H54 (cell line): ENCODE measurements at regions not wholly inside any gene's neighbourhood (a gene's known extent, or its start where the extent isn't known, plus 50 kb on each side); places are given as distances from the start of the nearest gene placed in this dataset.
A peak's percentile ranks its signal among the peaks of the same experiment; 100 is the strongest.

Experiments
- DNase-seq: peaks from one replicate; pipeline ENCODE4 v3.0.0; 2011; ENCODE audit warnings: low spot score, mixed read lengths; ENCODE audit not compliant: insufficient read length
- FAIRE-seq: peaks from 3 replicates; lab custom pipeline; 2011; peaks lifted over from hg19 to GRCh38; lab: Jason Lieb, UNC
- POLR2A ChIP-seq: IDR thresholded peaks from 2 replicates; pipeline ENCODE4 v1.6.1; 2011; ENCODE audit warnings: low read depth, mild to moderate bottlenecking, low read length

DNA sequence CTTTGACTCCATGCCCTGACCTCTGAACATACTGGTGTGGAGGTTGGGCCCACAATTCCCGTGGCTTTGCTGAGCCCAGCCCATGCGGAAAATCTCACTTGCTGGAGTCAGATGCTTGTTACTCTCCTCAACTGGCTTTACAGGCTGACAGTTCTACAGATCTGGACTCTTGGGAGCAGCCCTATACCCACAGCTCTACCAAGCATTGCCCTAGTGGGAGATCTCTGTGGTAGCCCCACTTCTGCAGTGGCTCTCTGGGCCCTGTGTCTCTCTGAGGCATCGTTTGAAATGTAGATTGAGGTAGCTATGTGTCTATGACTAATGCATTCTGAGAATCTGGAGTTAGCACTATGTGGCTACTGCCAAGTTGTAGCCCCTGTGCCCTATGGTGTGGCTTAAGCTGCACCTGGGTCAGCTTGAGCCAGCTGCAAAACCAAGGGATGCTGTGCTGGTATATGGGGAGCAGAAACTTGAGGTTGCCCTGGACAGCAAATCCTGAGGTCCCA is 625.8 kb upstream of the ALCAM start:
- FAIRE-seq, result no peak
- no peak for TF ChIP-seq POLR2A

DNA sequence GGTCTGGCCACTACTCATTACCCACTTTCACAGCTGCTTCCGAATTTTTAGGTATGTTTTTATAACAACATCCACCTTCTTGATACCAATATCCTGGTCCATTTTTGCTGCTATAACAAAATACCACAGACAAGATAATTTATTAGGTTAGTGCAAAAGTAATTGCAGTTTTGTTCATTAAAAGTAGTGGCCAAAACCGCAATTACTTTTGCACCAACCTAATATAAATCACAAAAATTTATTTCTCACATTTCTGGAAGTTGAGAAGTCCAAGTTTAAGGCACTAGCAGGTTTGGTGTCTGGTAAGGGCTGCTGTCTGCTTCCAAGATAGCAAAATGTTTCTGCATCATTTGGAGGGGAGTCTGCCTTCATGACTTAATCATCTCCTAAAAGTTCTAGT is 624.7 kb upstream of the ALCAM start:
- DNase-seq (no peak), FAIRE-seq (no peak)
- no peak for TF ChIP-seq POLR2A

More for the DNA sequence above, 625.8 kb upstream of the ALCAM start:
- no peak for DNase-seq

DNA sequence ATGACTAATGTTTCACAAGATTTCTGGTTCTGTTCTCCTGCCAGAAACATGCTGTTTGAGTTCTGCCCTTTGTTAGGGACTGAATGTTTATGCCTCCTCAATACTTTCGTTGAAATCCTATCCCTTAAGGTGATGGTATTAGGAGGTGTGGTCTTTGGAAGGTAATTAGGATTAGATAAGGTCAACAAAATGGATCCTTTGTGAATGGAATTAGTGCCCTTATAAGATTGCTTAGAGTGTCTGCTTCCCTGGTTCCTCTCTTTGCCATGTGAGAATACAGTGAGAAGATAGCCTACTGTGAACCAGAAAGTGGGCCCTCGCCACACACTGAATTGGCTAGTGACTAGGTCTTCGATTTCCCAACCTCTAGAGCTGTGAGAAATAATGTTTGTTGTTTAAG is 621.4 kb upstream of the ALCAM start:
- no peak for FAIRE-seq
- no peak for DNase-seq
- TF ChIP-seq POLR2A, result no peak

DNA sequence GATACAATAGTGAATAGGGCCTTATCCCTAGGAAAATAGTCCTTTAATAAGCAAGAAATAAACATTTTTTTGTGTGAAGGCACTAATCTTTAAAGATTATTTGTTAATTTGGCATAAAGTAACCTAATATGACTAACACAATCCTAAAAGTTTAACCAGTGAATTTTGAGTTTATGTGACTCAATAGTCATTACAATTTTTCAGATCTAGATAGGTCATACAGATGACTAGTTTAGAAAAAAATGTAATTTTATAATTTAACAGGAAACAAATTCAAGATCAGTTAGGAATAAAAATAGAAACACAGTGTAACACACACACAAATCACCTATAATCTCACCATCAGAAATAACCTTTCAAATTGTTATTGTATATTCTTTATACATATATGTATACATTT is 620.7 kb upstream of the ALCAM start:
- TF ChIP-seq POLR2A, result no peak
- DNase-seq, result no peak
- no peak for FAIRE-seq

DNA sequence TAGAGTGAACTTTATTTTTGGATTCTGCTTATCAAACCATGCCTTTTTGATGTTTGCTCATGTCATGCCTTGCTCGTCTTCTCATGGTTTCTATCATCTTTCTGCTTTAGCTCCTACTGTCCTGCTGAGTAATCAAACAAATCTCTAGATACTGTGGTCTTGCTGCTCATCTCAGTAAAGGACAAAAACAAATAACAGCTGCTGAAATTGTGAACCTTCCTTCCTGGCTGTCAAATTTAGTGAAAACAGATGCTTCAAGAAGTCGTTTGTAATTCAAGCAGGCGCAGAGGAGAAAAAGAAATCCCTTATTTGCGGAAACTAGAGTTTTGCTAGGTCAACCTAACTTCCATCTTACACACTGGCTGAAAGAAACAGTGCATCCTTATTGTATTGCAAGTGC is 616.1 kb upstream of the ALCAM start:
- no peak for TF ChIP-seq POLR2A
- DNase-seq, result no peak
- FAIRE-seq, result no peak

DNA sequence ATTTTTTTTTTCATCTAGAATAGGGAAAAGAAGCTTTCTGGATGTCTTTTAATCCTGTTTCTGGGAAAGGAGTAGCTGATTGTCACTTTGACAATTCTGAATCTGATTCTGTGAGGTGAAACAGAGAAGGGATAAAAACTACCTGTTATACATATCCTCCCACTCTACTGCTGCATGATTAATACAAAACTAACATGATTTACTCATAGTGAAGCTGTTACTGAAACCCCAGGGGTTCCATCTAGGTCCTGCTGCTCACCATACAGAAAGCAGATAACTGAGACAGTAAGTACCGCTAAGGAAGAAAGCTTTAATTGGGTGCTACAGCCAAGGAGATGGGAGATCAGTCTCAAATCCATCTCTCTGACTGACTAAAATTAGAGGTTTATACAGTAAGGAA is 610.9 kb upstream of the ALCAM start:
- no peak for FAIRE-seq
- DNase-seq, result no peak
- TF ChIP-seq POLR2A, result no peak

DNA sequence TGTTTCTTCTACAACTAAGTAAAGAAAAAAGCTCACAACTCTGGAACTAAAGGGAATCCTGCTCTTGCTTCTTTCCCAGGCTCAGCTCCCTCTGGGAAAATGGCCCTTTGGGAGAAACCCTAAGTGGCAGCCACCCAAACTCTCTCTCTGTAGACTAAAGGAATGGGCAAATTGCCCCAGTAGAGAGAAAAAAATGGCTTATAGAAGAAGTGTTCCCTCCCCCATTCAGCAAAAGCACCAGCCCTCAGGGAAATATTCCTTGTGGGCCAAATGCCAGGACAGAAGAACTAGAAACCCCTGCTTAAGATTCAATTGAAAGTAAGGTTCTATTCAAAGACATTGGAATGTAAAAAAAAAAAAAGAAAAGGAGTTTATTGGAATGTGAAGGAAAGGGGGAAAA is 603.7 kb upstream of the ALCAM start:
- DNase-seq, result no peak
- no peak for TF ChIP-seq POLR2A
- no peak for FAIRE-seq

DNA sequence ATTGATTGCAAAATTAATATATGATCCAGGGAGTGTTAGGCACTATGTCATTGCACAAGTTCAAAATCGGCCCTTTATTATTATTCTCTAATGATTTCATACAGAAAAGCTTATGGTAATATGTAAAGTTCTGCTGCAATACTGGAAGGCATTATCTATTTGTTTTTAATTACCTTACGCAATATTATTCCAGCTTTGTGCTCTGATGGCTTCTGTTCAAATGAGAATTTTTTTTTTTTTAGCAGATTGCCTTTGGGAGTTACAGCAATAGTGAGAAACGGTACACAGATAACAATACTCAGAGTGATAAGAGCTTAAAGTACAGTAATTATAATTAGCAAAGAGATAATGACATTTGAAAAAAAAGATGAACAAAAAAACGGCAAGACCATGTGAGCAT is 602.2 kb upstream of the ALCAM start:
- no peak for DNase-seq
- TF ChIP-seq POLR2A, result no peak
- no peak for FAIRE-seq

DNA sequence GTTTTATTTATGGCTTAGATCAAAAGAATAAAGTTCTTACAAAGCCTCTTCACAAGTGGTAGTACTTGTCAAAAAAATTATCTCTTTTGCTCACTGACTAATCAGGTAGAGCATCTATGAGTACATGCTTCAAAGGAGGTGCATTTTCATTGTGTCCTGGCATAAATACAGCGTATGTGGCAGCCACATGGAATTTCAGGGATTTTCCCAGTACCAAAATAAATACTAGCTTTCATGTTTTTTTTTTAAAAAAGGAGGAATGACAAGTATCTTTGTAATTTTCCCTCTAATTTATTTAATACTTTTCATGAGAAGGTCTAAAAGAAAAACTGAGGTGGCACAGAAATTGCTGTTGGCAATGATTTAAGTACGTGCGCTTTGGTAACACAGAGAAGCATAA is 597.8 kb upstream of the ALCAM start:
- DNase-seq (no peak), FAIRE-seq (no peak)
- TF ChIP-seq POLR2A, result no peak

DNA sequence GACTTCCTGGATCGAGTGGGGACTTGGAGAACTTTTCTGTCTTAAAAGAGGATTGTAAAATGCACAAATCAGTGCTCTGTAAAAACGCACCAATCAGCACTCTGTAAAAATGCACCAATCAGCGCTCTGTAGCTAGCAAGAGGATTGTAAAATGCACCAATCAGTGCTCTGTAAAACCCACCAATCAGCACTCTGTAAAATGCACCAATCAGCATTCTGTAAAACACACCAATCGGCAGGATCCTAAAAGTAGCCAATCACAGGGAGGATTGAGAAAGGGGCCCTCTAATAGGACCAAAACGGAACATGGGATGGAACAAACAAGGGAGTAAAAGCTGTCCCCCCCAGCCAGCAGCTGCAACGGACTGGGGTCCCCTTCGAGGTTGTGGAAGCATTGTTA is 587.4 kb upstream of the ALCAM start:
- no peak for TF ChIP-seq POLR2A
- DNase-seq (no peak), FAIRE-seq (no peak)

DNA sequence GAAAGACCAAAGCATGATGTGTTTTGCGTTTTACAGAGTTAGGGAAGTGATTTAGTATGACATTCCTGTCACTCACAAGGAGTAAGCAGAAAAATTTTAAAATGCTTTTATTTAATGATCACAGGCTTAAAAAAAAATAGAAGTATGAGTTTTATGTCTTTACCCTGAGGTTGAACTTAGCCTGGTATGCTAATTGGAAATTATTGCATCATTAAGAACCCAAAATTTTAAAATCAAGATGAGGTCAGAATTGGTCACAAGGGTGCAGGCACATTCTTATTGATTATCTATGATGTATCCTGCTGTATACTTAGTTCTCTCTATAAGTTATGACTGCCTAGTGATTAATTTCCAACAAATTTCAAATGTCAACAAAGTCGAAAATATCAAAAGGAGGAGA is 585.6 kb upstream of the ALCAM start:
- TF ChIP-seq POLR2A, result no peak
- DNase-seq (no peak), FAIRE-seq (no peak)

DNA sequence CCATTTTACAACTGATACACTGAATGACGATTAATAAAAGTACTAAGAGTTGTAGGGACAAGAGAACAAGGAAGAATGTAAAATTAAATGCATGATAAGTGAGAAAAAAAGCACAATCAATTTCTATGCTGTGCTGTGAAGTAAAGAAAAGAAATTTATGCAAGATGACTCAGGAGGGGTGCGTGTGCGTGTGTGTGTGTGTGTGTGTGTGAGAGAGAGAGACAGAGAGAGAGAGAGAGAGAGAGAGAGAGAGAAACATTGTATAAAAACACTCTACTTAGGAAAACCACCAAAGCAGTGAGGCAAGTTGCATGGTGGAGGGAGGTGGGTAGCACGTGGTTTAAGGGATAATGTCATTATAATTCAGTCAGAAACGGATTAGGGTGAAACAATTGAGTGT is 580.8 kb upstream of the ALCAM start:
- DNase-seq (no peak), FAIRE-seq (no peak)
- no peak for TF ChIP-seq POLR2A

DNA sequence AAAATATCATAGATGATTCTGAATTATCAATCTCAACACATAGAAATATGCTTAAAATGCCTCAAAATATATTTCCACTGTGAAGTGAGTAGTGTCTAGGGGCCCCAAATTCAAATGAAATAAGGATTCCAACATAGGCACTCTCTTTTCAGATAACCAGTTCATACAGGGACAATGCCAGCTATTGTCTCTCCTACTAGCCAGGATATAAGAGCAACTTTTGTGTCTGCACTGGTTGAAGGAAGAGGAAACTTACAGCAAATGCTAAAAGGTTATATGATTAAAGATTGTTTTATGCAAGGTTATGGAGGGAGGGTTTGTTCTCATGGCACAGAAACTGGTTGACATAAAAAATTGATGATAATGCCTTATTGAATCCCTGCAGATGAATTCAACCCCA is 579.4 kb upstream of the ALCAM start:
- TF ChIP-seq POLR2A, result no peak
- FAIRE-seq, result no peak
- DNase-seq, result no peak

DNA sequence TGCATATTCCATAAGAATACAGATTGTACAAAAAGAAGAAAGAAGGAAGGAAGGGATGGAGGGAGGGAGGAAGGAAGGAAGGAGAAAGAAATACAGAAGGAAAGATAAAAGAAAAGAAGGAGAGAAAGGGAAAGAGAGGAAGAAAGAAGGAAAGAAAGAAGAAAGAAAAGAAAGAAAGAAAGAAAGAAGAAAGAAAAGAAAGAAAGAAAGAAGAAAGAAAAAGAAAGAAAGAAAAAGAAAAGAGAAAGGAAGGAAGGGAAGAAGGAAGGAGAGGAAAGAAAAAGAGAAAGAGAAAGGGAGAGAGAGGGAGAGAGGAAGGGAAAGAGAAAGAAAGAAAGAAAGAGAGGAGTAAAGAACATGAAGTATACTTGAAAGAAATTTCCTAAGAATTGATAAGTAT is 577.9 kb upstream of the ALCAM start:
- TF ChIP-seq POLR2A, result no peak
- DNase-seq, result no peak
- FAIRE-seq, result no peak

DNA sequence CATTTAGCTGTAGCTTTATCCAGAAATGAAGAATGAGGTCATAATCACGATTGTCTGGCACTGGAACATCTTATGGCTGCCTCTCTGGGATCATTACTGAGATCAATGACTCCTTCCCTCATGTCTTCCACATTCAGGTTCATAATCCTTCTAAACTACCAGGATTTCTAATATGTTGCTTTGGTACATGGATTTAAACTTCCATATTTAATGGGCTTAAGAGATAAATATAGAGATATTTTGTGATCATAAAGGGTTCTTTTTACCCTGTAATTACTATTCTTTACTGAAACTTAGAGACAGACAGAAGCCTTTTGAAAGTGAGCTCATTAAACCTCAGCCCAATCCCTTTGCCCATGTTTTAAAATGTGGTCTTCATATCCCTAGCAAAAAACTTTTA is 575.4 kb upstream of the ALCAM start:
- DNase-seq (no peak), FAIRE-seq (no peak)
- TF ChIP-seq POLR2A, result no peak

DNA sequence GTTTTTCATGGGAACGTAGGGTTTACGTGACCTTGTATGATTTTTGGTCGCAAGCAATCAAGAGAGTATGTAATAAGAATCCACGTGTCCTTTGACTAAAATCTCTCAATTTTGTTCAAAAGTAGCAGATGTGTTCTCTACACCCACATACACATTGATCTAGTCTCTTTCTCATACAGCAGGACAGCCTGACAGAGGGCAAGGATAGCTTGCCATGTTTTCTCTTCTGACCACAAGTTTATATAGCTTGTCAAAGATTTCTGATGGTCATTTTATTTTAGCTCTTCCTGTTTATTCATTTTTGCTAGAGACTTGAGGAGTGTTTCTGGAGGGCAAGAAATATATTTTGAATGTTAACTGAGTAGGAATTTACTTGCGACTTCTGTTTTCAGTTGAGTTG is 570.2 kb upstream of the ALCAM start:
- FAIRE-seq (peak; percentile 20), DNase-seq (no peak)
- no peak for TF ChIP-seq POLR2A
